NCI-H82 (cell line): ENCODE measurements at regions not wholly inside any gene's neighbourhood (a gene's known extent, or its start where the extent isn't known, plus 50 kb on each side); places are given as distances from the start of the nearest gene placed in this dataset.
A peak's percentile ranks its signal among the peaks of the same experiment; 100 is the strongest.

Experiments used
- DNase-seq: peaks from one replicate; lab custom pipeline; 2025; lab: John Stamatoyannopoulos, UW

GRCh38 chr2:55973673-55974072 lies 50.1 kb upstream of the EFEMP1 start:
- DNase-seq, result no peak

DNA sequence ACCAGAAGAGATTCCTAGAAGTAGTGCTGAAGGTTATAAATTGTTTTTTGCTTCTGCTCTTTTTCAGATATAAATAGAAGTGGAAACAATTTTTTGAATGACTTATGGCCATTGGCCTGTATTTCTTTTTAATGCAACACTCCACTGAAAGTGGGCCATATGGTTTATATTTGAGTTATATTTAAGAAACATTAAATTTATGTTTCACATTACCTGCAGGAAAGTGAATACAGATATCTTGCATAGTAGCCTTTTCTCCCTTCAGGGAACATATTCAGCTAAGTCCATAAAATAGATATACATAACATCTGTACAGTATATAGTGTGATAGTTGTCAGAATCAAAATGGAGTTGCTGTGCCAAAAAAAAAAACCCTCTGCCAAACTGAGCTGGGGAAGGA lies 53.1 kb upstream of the EFEMP1 start:
- no peak for DNase-seq

GRCh38 chr2:55985406-55985805 lies 61.8 kb upstream of the EFEMP1 start:
- no peak for DNase-seq

- no peak for DNase-seq
These were observed 62.4 kb upstream of the EFEMP1 start for GRCh38 chr2:55986001-55986400.

GRCh38 chr2:55986700-55987440 lies 63.3 kb upstream of the EFEMP1 start:
- DNase-seq, result no peak

GRCh38 chr2:55989405-55989804 lies 65.8 kb upstream of the EFEMP1 start:
- DNase-seq, result peak; percentile 22

GRCh38 chr2:55992455-55992854 lies 68.9 kb upstream of the EFEMP1 start:
- DNase-seq, result no peak

DNA sequence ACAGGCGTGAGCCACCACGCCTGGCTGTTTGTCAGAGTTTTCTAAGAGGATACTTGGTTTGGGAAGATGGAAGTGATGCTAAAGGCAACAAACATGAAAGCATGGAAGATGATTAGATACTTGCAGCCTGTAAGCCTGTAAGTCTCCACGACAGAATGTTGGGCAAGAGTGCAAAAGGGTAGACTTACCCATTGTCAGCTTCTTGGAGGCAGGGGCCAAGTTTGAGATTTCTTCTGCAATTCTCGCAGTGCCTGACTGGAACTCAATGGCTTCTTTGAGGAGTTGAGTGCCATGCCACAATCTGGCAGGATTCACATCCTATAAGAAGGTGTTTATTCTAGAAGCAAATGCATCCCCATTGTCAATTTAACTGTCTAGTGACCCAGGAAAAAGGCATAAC lies 70.1 kb upstream of the EFEMP1 start:
- DNase-seq, result no peak

DNA sequence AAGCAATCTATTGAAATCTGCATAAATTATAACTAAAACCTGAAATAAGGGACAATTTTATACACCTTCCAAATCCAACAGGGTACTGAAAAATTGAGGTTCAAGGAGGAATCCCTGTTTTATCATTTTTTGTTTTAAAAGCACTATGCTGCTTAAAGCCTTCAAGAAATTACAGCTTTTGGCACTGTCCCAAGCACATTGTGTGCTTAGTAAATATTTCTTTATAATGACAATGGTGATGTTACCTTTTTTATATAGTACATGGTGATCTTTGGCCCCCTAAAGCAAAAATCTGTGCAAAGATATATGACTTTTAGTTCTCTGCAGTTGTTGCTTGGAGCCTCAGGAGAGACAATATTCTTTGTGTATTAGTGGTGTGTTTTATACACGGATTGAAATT lies 71.6 kb upstream of the EFEMP1 start:
- no peak for DNase-seq

GRCh38 chr2:55995902-55996301 lies 72.3 kb upstream of the EFEMP1 start:
- DNase-seq, result no peak

- no peak for DNase-seq
These were observed 75.6 kb upstream of the EFEMP1 start for GRCh38 chr2:55999231-55999630.

GRCh38 chr2:55999790-56000189 lies 76.2 kb upstream of the EFEMP1 start:
- DNase-seq, result no peak

- DNase-seq, result no peak
These were observed 78.4 kb upstream of the EFEMP1 start for GRCh38 chr2:56001947-56002346.

- peak; percentile 98 for DNase-seq
These were observed 85.3 kb upstream of the EFEMP1 start for GRCh38 chr2:56008661-56009431.

- DNase-seq, result peak; percentile 61
These were observed 86.3 kb upstream of the EFEMP1 start for GRCh38 chr2:56009758-56010458.

- DNase-seq, result no peak
These were observed 88.0 kb upstream of the EFEMP1 start for GRCh38 chr2:56011624-56012023.

- peak; percentile 24 for DNase-seq
These were observed 88.7 kb upstream of the EFEMP1 start for GRCh38 chr2:56012221-56012765.

GRCh38 chr2:56013475-56013874 lies 89.9 kb upstream of the EFEMP1 start:
- DNase-seq, result no peak

- DNase-seq, result peak; percentile 92
These were observed 90.6 kb upstream of the EFEMP1 start for GRCh38 chr2:56014046-56014730.

DNA sequence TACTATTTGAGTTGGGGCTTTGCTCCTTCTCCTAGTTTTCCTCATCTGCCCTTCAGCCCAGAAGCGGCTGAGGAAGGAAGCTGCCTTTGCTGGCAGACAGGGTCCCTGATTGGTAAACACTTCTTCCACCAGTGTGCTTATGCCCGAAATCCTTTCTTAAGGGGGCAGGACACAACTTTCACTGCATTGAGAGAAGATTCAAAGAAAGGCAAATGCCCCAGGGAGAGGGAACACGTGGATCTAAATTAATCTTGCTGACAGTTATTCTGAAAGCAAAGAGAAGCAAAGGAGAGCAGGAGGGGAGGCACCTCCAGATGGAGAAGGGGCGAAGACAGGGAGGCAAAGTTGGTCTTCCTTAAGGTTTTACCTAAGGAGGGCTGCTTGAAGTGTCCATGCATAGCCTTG lies 92.1 kb upstream of the EFEMP1 start:
- DNase-seq, result peak; percentile 94

DNA sequence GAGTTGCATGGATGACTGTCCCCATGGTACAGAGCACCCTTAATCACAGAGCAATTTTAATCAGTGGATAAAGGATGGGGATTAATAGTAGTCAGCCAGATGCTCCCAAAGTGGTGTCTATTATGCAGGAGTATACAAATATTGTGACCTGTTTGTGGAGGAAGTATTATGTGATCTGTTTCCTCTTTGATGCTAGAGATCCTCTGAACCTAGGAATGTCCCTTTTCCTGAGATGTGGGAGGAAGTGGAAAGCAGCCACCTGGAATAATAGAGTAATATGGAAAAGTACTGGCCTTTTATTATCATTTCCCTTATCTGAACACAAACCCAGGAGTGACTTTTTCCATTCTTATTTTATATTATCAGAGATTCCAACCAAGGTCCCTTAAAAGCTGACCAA lies 94.2 kb upstream of the EFEMP1 start:
- peak; percentile 89 for DNase-seq

DNA sequence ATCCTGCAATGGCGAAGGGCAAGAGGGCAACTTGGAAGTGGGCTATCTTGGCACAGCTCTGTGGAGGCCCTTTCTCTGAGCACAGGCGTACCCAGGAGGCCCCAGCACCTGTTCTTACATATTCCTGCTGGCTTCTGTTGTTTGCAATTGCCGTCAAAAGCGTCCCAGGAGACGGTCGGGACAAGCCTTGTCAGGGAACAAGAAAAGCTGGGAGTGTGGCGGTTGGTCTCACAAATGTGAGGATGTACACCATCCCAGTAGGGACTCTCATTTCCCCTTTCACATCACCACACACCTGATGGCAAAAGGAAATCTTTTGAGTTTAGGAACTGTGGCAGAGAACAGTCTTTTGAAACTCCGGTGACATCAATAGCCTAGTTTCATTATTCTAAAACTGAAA lies 94.7 kb upstream of the EFEMP1 start:
- DNase-seq, result peak; percentile 32
